Hypothalamus (tissue), 51 donors: ENCODE measurements at regions not wholly inside any gene's neighbourhood (a gene's known extent, or its start where the extent isn't known, plus 50 kb on each side); places are given as distances from the start of the nearest gene placed in this dataset.

Source experiments
- DNase-seq, 51 donors: peaks; one replicate each; lab custom pipeline; 2025; lab: John Stamatoyannopoulos, UW

GRCh38 chr11:122355968-122356367 lies 240.0 kb upstream of the BLID start:
- no peak for DNase-seq

DNA sequence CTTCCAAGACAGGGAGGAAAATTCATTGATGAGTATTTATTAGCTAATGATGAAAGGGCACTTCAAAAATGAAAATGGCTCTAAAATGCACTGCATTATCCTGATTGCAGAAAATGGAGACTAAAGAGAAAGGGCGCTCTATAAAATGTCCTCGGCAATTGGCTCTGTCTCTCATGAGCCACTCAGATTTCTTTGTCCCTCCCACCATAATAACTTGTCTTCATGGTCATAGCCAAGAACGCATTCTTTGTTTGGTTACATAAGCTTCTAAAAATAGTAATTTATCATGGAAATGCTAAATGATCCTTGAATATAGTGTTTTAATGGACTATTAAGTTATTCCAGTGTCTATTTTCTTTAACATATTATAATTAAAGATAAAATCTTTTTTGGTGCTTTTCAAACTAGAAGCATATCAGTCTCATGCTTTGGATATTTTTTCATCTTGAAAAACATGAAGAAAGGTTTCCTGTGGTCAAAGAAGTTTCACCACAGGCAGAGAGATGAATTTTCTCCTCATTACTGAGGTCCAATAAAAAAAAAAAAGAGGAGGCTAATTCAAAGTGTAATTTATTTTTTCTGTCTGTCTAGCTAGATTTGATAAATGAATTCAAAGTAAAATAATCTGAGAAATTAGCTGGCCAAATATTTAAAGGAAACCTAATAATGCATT lies 238.1 kb upstream of the BLID start:
- DNase-seq, result no peak

DNA sequence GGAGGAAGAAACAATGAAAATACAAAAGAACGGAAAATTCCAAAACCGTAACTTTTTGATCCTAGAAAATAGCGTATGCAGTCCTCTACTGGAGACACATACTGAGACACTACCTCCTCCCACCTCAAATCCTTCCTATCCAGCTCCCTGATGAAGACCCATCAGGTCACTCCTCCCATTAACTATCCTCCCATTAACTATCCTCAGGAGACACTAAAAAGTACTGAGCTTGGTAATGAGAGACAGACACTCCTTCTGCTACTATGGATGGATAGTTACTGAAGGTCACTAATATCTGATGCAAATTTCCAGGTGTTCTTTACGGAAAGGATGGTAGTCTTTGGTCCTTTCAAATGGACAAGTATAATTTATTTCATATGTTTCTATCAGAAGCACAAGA lies 237.5 kb upstream of the BLID start:
- no peak for DNase-seq

GRCh38 chr11:122348659-122349409 lies 232.8 kb upstream of the BLID start:
- no peak for DNase-seq

GRCh38 chr11:122346006-122346405 lies 230.0 kb upstream of the BLID start:
- DNase-seq, result no peak

DNA sequence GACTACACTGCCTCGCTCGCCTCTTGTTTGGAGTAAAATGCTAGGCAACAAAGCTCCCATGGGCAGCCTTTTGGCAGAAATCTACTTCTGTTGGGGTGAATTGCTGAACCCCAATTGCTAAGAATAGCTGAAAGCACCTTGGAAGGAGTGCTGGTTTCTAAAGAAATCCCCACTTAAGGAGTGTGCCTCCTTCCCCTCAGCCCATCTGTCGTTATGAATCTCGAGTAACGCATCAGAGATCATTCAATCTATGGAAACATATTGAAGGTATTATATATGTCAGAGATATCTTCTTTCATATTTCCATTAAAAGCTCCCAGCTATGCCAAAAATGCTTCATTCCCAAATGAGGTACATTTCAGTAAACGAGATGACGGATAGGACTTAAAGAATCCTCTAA lies 229.6 kb upstream of the BLID start:
- DNase-seq, result no peak

GRCh38 chr11:122344215-122344614 lies 228.2 kb upstream of the BLID start:
- DNase-seq, result no peak

- DNase-seq, result no peak
These were observed 227.2 kb upstream of the BLID start for GRCh38 chr11:122343210-122343609.

DNA sequence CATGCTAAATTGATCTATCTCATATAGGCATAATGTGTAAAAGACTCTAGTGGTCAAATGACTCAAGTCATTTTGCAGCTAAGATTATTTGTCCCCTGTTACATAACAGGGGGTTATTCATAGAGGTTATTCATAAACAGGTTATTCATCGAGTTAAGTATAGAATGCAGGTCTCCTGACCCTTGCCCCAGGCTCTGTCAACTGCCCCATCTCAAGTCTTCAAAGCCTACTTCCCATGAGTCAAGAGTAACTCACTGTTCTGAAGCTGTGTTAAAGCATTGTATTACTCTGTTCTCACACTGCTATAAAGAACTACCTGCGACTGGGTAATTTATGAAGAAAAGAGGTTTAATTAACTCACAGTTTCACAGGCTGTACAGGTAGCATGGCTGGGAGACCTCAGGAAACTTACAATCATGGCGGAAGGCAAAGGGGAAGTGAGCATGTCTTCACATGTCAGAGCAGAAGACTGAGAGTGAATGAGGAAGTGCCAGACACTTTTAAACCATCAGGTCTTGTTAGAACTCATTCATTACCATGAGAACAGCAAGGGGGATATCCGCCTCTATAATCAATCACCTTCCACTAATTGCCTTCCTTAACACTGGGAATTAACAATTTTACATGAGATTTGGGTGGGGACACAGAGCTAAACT lies 226.2 kb upstream of the BLID start:
- no peak for DNase-seq

DNA sequence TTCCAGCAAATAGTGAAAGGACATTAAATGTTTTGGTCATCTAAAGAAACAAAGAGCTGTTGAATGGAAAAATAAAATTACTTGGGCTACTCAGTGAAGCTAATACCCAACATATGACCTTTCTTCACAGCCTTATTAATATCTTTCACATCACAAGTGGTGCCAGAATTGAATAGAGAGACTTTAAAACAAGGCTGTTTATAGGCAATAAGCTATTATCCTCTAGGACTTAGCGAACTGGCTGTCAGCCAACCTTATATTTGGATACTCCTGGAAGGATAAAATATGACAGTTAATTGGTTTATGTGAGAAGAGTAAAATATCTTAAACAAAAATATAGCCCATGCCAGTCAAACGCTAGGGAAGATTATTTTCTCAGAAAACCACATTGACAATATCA lies 225.5 kb upstream of the BLID start:
- DNase-seq, result no peak

GRCh38 chr11:122340607-122341290 lies 224.7 kb upstream of the BLID start:
- DNase-seq, result no peak

GRCh38 chr11:122339436-122340060 lies 223.5 kb upstream of the BLID start:
- no peak for DNase-seq

GRCh38 chr11:122337704-122338103 lies 221.7 kb upstream of the BLID start:
- DNase-seq, result no peak

GRCh38 chr11:122337241-122337640 lies 221.2 kb upstream of the BLID start:
- DNase-seq, result no peak

DNA sequence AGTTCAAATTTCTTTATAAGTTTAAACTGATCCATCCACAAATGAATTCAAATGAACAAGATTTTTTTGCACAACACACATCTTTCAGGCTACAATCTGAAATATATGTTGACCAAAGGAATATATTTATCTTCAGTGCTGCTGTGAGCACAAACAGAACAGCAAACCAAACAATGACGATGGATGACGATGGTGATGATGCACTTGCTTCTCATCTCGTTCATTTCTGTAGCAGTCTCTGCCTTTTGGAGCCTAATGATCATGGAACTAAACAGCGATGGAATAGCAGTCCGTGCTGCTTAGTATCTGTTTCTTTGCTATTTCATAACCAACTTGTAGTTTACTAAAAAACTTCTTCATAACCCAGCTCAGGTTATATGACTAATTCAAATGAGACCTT lies 220.7 kb upstream of the BLID start:
- DNase-seq, result no peak

DNA sequence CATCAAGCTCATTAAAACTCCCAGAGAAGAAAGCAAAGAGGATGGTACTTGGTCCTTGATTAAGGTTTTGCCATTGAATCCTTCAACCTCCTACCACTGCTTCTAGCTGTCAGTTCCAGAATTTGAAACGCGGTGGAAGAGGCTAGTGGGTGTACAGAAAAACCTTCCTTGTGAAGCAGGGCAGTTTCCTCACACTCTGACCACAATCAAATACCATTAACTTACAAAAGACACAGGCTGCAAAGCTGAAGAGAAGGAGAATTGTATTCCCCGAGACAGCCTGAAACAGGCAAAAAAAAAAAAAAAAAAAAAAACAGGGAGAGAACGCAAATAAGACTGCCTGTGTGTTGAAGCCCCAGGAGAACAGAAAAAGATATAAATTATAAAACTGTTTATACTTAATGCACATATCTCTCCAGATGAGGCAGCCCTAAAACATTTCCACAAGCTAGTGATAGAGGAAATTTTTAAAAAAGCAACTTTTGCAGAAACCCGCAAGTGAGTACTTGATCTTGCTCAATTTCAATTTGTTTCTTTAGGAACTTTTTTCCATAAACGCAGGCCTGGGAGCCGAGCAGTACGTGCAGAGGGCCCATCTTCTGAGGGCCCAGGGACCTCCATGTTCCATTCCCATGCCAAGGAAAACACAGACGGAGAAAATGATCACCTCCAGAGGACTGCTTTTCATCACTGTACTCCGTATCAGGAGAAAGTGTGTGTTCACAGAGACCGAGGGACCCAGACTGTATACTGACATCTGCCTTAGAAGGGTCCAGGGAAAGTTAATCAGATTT lies 218.7 kb upstream of the BLID start:
- no peak for DNase-seq

- DNase-seq, result no peak
These were observed 217.5 kb upstream of the BLID start for GRCh38 chr11:122333467-122333866.

- DNase-seq, result no peak
These were observed 215.1 kb upstream of the BLID start for GRCh38 chr11:122331079-122331478.

DNA sequence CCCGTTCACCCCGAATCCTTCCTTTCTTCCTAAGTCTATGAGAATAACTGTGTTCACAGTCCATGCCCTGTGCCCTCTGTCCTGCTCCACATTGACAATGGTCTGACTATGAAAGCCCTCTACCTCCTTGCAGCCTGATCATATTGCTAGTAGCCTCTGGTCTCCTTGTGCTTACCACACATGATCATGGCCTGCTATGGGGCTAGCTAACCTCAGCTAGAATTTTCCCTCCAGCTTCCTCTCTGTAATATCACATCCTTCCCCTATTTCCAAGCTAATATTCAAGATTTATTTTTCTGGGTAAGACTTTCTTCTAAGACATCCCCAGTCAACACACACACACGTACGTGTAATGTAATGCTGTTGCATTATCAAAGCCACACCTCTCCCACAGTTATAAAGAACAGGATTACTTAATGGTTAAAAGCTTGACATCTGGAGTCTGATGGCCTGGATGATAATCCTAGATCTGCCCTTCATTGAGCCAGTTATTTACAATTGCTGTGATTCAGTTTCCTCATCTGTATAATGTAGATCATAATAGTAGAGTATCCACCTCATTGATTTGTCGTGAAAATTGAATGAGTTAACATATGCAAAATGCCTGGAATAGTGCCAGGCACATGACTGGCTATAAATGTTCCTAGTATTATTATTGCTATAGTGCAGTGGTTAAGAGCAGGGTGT lies 214.4 kb upstream of the BLID start:
- no peak for DNase-seq

DNA sequence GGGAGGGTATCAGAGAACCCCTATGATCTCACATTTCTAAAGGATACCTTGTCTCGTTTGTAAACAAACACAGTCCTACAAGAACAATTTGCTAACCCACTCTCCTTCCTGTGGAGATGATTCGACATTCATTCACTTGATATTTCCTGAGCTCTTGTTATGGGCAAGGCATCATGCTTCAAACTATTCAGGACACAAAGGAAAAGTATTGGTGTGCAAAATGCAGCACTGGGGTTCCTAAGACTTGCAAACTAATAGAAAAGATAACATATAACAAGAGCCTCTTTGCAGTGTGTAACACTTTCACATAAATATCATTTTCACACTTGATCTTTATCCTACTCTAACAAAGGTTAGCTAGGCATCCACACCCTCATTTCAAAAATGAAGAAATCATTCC lies 211.5 kb upstream of the BLID start:
- DNase-seq, result no peak
